ENCODE measurements at regions not wholly inside any gene's neighbourhood (a gene's known extent, or its start where the extent isn't known, plus 50 kb on each side); places are given as distances from the start of the nearest gene placed in this dataset.

DNA sequence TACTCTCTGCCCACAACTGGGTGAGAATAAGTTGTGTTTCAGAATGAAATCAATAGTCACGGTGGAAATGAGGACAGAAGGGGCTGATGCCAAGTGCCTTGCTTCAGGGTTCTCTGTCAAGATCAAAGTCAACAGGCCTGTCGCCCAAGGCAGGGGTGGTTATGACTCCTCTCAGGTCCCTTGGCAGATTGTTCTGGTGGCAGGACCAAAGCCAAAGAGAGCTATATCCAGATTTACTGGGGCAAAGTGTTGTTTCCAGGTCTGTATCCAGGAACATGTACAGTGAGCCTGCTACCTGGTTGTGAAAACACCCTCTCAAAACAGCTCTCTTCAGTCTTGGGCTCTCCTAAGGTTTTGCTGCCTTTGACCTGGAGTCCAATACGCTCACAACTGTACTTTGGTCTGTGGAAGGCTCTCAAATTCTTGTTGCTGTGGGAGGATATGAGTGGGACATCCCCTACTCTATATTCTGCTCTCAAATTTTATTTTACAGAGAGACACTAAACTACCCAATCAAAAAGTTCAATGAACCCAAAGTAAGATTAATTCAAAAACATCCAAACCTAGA lies 175.1 kb upstream of the ETV3 start:
- no peak for TF ChIP-seq TOX (CRISPR knock-in tag; IDR thresholded peaks at IDR 0.05; ENCODE audit: borderline replicate concordance)
- TF ChIP-seq, protein P1, sequence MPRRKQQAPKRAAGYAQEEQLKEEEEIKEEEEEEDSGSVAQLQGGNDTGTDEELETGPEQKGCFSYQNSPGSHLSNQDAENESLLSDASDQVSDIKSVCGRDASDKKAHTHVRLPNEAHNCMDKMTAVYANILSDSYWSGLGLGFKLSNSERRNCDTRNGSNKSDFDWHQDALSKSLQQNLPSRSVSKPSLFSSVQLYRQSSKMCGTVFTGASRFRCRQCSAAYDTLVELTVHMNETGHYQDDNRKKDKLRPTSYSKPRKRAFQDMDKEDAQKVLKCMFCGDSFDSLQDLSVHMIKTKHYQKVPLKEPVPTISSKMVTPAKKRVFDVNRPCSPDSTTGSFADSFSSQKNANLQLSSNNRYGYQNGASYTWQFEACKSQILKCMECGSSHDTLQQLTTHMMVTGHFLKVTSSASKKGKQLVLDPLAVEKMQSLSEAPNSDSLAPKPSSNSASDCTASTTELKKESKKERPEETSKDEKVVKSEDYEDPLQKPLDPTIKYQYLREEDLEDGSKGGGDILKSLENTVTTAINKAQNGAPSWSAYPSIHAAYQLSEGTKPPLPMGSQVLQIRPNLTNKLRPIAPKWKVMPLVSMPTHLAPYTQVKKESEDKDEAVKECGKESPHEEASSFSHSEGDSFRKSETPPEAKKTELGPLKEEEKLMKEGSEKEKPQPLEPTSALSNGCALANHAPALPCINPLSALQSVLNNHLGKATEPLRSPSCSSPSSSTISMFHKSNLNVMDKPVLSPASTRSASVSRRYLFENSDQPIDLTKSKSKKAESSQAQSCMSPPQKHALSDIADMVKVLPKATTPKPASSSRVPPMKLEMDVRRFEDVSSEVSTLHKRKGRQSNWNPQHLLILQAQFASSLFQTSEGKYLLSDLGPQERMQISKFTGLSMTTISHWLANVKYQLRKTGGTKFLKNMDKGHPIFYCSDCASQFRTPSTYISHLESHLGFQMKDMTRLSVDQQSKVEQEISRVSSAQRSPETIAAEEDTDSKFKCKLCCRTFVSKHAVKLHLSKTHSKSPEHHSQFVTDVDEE (CRISPR knock-in tag; IDR thresholded peaks at IDR 0.05): no peak
- TF ChIP-seq RARB (CRISPR knock-in tag; IDR thresholded peaks at IDR 0.05): no peak

Measured in SK-N-SH treated with all-trans-retinoic acid at 6 μM for 48 hours (cell line).